SK-N-SH treated with all-trans-retinoic acid at 6 μM for 48 hours (cell line): ENCODE measurements at regions not wholly inside any gene's neighbourhood (a gene's known extent, or its start where the extent isn't known, plus 50 kb on each side); places are given as distances from the start of the nearest gene placed in this dataset.

ENCODE experiments used
- ATAC-seq: fragments of 200-7000 bp; cut with Tn5 transposase; 3 replicates; pipeline ENCODE4 v1.9.1; 2020; ENCODE audit warnings: mild to moderate bottlenecking, moderate library complexity
- ARNTL ChIP-seq: fragments of 450-650 bp; formaldehyde crosslinking; IDR thresholded peaks from 2 replicates; pipeline ENCODE4 v1.5.0; 2020; ENCODE audit warnings: low read depth, mild to moderate bottlenecking, moderate library complexity, borderline replicate concordance
- BACH2 ChIP-seq: fragments of 250-450 bp; sonication (Bioruptor Pico); IDR thresholded peaks from 2 replicates; pipeline ENCODE4 v1.9.0; 2021; ENCODE audit warnings: mild to moderate bottlenecking, borderline replicate concordance
- CSDC2 ChIP-seq: fragments of 250-450 bp; sonication (Bioruptor Pico); IDR thresholded peaks from 2 replicates; pipeline ENCODE4 v1.5.0; 2020; ENCODE audit warnings: mild to moderate bottlenecking, moderate library complexity
- ESRRG ChIP-seq: fragments of 250-450 bp; sonication (Bioruptor Pico); IDR thresholded peaks from 2 replicates; pipeline ENCODE4 v1.6.1; 2021; ENCODE audit warnings: mild to moderate bottlenecking
- GLIS3 ChIP-seq: fragments of 250-450 bp; sonication (Bioruptor Pico); IDR thresholded peaks from 2 replicates; pipeline ENCODE4 v1.5.0; 2020; ENCODE audit warnings: mild to moderate bottlenecking, moderate library complexity
- ISL1 ChIP-seq: fragments of 250-450 bp; sonication (Bioruptor Pico); IDR thresholded peaks from 2 replicates; pipeline ENCODE4 v2.1.2; 2022; ENCODE audit warnings: mild to moderate bottlenecking, moderate library complexity
- OSR1 ChIP-seq: fragments of 250-450 bp; sonication (Bioruptor Pico); IDR thresholded peaks from 2 replicates; pipeline ENCODE4 v1.8.0; 2022; ENCODE audit warnings: moderate library complexity, mild to moderate bottlenecking, inconsistent platforms
- PPARA ChIP-seq: fragments of 250-450 bp; sonication (Bioruptor Pico); IDR thresholded peaks from 2 replicates; pipeline ENCODE4 v1.5.0; 2020; ENCODE audit warnings: mild to moderate bottlenecking, borderline replicate concordance
- RARB ChIP-seq: fragments of 250-450 bp; sonication (Bioruptor Pico); IDR thresholded peaks from 2 replicates; pipeline ENCODE4 v1.8.0; 2021; ENCODE audit warnings: mild to moderate bottlenecking, moderate library complexity
- SNAI2 ChIP-seq: fragments of 250-450 bp; sonication (Bioruptor Pico); IDR thresholded peaks from 2 replicates; pipeline ENCODE4 v1.5.0; 2020; ENCODE audit warnings: mild to moderate bottlenecking, moderate library complexity
- TCF4 ChIP-seq: fragments of 250-450 bp; sonication (Bioruptor Pico); IDR thresholded peaks from 2 replicates; pipeline ENCODE4 v1.8.0; 2021; ENCODE audit warnings: mild to moderate bottlenecking, moderate library complexity, borderline replicate concordance
- TOX ChIP-seq: fragments of 250-450 bp; sonication (Bioruptor Pico); IDR thresholded peaks from 2 replicates; pipeline ENCODE4 v1.8.0; 2021; ENCODE audit warnings: mild to moderate bottlenecking, moderate library complexity, borderline replicate concordance
- ZC3H10 ChIP-seq: fragments of 250-450 bp; sonication (Bioruptor Pico); IDR thresholded peaks from 2 replicates; pipeline ENCODE4 v1.5.1; 2021; ENCODE audit warnings: mild to moderate bottlenecking, moderate library complexity
- ZFP3 ChIP-seq: fragments of 250-450 bp; sonication (Bioruptor Pico); IDR thresholded peaks from 2 replicates; pipeline ENCODE4 v1.5.0; 2020; ENCODE audit warnings: mild to moderate bottlenecking, moderate library complexity
- ZFP30 ChIP-seq: fragments of 450-650 bp; formaldehyde crosslinking; IDR thresholded peaks from 2 replicates; pipeline ENCODE4 v1.5.0; 2022; ENCODE audit warnings: mild to moderate bottlenecking, moderate library complexity
- ZNF565 ChIP-seq: fragments of 450-650 bp; formaldehyde crosslinking; conservative IDR thresholded peaks from 2 replicates; pipeline ENCODE4 v1.5.0; 2020; ENCODE audit warnings: low read depth, mild to moderate bottlenecking, moderate library complexity
- ZNF70 ChIP-seq: fragments of 450-650 bp; formaldehyde crosslinking; IDR thresholded peaks from 2 replicates; pipeline ENCODE4 v1.5.0; 2020; ENCODE audit warnings: mild to moderate bottlenecking, moderate library complexity
- TF ChIP-seq, protein P1 (sequence below): fragments of 250-450 bp; sonication (Bioruptor Pico); IDR thresholded peaks from 2 replicates; pipeline ENCODE4 v1.5.1; 2021; ENCODE audit warnings: mild to moderate bottlenecking, moderate library complexity
- TF ChIP-seq, protein P2 (sequence below): fragments of 250-450 bp; sonication (Bioruptor Pico); IDR thresholded peaks from 2 replicates; pipeline ENCODE4 v1.8.0; 2021; ENCODE audit warnings: low read depth, mild to moderate bottlenecking, moderate library complexity, borderline replicate concordance
- TF ChIP-seq, protein P3 (sequence below): fragments of 250-450 bp; sonication (Bioruptor Pico); IDR thresholded peaks from 2 replicates; pipeline ENCODE4 v1.8.0; 2020; ENCODE audit warnings: mild to moderate bottlenecking, moderate library complexity, borderline replicate concordance
- TF ChIP-seq, protein P4 (sequence below): fragments of 250-450 bp; sonication (Bioruptor Pico); IDR thresholded peaks from 2 replicates; pipeline ENCODE4 v1.5.0; 2020; ENCODE audit warnings: mild to moderate bottlenecking, moderate library complexity
- TF ChIP-seq, protein P5 (sequence below): fragments of 250-450 bp; sonication (Bioruptor Pico); IDR thresholded peaks from 2 replicates; pipeline ENCODE4 v1.5.1; 2020; ENCODE audit warnings: low read depth, mild to moderate bottlenecking, moderate library complexity

DNA sequence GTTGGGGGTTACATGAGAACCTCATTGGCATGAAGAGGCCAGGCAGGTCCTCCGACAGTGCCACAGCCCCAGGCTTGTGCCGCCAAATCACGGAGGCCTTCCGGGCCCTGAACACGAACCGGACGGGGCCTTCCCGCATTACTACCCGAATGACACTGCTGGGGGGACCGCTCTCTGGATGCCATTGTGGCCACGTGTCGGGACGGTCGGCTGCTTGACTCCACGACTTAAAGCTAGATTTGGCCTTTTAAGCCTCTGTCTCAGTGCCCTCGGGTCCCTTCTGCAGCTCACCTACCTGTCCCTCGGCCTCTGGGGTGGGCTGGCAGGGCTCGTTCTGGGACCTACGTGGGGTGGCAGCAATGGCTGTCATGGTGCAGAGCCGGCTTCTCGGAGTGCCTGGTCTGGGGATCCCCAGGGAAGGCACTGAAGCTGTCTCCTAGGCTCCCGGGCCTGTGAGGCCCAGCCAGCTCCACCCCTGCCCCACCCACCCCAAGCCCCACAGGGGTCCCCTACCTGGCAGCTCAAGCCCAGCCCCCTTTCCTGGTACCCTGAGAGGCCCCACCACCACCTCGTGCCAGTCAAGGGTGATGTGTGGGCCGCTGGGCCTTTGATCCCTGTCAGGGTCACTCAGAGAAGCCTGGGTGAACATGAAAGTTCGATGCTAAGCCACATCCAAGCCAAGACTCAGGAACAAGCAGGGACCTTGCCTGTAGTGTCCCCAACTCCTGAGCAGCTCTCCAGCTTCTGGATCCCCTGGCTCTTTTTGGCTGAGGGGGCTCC is 245.8 kb upstream of the SGCG start:
- TF ChIP-seq SNAI2, result no peak
- TF ChIP-seq ZNF70 (CRISPR knock-in tag), result no peak
- no peak for TF ChIP-seq PPARA
- TF ChIP-seq ZNF565 (CRISPR knock-in tag), result no peak
- TF ChIP-seq, protein P1, sequence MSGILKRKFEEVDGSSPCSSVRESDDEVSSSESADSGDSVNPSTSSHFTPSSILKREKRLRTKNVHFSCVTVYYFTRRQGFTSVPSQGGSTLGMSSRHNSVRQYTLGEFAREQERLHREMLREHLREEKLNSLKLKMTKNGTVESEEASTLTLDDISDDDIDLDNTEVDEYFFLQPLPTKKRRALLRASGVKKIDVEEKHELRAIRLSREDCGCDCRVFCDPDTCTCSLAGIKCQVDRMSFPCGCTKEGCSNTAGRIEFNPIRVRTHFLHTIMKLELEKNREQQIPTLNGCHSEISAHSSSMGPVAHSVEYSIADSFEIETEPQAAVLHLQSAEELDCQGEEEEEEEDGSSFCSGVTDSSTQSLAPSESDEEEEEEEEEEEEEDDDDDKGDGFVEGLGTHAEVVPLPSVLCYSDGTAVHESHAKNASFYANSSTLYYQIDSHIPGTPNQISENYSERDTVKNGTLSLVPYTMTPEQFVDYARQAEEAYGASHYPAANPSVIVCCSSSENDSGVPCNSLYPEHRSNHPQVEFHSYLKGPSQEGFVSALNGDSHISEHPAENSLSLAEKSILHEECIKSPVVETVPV (CRISPR knock-in tag), result no peak
- TF ChIP-seq GLIS3, result no peak
- no peak for TF ChIP-seq ZFP30 (CRISPR knock-in tag)
- TF ChIP-seq, protein P2, sequence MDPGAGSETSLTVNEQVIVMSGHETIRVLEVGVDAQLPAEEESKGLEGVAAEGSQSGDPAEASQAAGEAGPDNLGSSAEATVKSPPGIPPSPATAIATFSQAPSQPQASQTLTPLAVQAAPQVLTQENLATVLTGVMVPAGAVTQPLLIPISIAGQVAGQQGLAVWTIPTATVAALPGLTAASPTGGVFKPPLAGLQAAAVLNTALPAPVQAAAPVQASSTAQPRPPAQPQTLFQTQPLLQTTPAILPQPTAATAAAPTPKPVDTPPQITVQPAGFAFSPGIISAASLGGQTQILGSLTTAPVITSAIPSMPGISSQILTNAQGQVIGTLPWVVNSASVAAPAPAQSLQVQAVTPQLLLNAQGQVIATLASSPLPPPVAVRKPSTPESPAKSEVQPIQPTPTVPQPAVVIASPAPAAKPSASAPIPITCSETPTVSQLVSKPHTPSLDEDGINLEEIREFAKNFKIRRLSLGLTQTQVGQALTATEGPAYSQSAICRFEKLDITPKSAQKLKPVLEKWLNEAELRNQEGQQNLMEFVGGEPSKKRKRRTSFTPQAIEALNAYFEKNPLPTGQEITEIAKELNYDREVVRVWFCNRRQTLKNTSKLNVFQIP (CRISPR knock-in tag), result no peak
- no peak for ATAC-seq

DNA sequence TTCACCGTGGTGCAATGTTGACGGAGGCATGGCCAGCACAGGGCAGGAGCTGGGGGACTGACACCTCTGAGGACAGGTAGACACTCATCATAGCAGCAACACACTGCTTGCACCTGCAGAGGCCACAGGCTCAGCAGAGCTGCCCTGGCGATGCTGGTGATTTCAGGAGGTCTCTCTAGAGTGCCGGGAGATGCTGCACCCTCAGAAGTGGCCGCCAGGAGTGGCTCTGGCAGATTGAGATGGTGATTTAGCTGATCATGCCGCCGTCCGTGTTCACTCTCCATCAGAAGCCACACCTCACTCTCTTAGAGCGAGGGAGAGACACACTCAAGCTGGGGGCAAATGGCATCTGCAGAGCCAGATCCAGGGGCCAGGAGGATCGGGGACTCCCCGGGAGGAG is 244.6 kb upstream of the SGCG start:
- peak; percentile 30; the same call in 1 of the 3 replicates for ATAC-seq
- TF ChIP-seq TOX (CRISPR knock-in tag) (no peak), ZC3H10 (CRISPR knock-in tag) (no peak), TCF4 (no peak)

DNA sequence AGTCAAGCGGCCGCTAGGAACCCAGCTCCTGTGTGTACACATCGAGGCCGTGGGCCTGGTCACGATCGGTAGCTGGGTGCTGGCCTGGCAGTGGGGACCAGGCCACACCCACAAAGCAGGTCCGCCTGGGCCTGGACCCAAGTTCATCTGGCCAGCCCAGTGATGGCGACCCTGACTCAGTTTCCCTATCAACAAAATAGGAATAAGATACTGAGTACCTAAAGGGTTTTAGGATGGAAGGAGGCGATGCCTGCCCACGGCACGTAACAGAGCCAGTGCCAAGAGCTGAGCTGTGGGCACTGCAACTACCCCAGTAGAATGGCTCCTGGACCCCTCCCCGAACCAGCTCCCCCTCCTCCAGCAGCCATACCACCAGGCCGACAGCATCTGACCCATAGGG is 243.5 kb upstream of the SGCG start:
- no peak for ATAC-seq
- TF ChIP-seq, protein P3, sequence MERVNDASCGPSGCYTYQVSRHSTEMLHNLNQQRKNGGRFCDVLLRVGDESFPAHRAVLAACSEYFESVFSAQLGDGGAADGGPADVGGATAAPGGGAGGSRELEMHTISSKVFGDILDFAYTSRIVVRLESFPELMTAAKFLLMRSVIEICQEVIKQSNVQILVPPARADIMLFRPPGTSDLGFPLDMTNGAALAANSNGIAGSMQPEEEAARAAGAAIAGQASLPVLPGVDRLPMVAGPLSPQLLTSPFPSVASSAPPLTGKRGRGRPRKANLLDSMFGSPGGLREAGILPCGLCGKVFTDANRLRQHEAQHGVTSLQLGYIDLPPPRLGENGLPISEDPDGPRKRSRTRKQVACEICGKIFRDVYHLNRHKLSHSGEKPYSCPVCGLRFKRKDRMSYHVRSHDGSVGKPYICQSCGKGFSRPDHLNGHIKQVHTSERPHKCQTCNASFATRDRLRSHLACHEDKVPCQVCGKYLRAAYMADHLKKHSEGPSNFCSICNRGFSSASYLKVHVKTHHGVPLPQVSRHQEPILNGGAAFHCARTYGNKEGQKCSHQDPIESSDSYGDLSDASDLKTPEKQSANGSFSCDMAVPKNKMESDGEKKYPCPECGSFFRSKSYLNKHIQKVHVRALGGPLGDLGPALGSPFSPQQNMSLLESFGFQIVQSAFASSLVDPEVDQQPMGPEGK (CRISPR knock-in tag), result no peak
- TF ChIP-seq GLIS3 (no peak), BACH2 (CRISPR knock-in tag) (no peak), ZC3H10 (CRISPR knock-in tag) (no peak), ESRRG (CRISPR knock-in tag) (no peak), RARB (no peak), TCF4 (no peak), ARNTL (no peak), ZNF565 (CRISPR knock-in tag) (no peak), ZNF70 (CRISPR knock-in tag) (no peak)
- TF ChIP-seq, protein P4, sequence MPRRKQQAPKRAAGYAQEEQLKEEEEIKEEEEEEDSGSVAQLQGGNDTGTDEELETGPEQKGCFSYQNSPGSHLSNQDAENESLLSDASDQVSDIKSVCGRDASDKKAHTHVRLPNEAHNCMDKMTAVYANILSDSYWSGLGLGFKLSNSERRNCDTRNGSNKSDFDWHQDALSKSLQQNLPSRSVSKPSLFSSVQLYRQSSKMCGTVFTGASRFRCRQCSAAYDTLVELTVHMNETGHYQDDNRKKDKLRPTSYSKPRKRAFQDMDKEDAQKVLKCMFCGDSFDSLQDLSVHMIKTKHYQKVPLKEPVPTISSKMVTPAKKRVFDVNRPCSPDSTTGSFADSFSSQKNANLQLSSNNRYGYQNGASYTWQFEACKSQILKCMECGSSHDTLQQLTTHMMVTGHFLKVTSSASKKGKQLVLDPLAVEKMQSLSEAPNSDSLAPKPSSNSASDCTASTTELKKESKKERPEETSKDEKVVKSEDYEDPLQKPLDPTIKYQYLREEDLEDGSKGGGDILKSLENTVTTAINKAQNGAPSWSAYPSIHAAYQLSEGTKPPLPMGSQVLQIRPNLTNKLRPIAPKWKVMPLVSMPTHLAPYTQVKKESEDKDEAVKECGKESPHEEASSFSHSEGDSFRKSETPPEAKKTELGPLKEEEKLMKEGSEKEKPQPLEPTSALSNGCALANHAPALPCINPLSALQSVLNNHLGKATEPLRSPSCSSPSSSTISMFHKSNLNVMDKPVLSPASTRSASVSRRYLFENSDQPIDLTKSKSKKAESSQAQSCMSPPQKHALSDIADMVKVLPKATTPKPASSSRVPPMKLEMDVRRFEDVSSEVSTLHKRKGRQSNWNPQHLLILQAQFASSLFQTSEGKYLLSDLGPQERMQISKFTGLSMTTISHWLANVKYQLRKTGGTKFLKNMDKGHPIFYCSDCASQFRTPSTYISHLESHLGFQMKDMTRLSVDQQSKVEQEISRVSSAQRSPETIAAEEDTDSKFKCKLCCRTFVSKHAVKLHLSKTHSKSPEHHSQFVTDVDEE (CRISPR knock-in tag), result no peak

DNA sequence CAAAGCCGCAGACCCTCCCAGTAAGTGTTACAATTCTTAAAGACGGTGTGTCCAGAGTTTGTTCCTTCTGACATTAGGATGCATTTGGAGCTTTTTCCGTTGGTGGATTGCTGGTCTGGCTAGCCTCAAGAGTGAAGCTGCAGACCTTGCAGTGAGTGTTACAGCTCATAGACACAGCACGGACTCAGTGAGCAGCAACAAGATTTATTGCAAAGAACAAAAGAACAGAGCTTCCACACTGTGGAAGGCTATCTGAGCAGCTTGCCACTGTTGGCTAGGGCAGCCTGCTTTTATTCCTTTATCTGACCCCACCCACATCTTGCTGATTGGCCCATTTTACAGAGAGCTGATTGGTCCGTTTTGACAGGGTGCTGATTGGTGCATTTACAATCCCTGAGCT is 242.8 kb upstream of the SGCG start:
- no peak for ATAC-seq
- TF ChIP-seq GLIS3 (no peak), TCF4 (no peak), OSR1 (CRISPR knock-in tag) (no peak), SNAI2 (no peak), RARB (no peak), TOX (CRISPR knock-in tag) (no peak), ISL1 (CRISPR knock-in tag) (no peak), ESRRG (CRISPR knock-in tag) (no peak), CSDC2 (CRISPR knock-in tag) (no peak), ZFP3 (CRISPR knock-in tag) (no peak), ARNTL (no peak)
- TF ChIP-seq, protein P1 (CRISPR knock-in tag), result no peak
- TF ChIP-seq, protein P5, sequence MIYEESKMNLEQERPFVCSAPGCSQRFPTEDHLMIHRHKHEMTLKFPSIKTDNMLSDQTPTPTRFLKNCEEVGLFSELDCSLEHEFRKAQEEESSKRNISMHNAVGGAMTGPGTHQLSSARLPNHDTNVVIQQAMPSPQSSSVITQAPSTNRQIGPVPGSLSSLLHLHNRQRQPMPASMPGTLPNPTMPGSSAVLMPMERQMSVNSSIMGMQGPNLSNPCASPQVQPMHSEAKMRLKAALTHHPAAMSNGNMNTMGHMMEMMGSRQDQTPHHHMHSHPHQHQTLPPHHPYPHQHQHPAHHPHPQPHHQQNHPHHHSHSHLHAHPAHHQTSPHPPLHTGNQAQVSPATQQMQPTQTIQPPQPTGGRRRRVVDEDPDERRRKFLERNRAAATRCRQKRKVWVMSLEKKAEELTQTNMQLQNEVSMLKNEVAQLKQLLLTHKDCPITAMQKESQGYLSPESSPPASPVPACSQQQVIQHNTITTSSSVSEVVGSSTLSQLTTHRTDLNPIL (CRISPR knock-in tag), result no peak
- TF ChIP-seq, all 23 proteins: peak for 0
